ENCODE measurements at regions not wholly inside any gene's neighbourhood (a gene's known extent, or its start where the extent isn't known, plus 50 kb on each side); places are given as distances from the start of the nearest gene placed in this dataset.

GRCh38 chr13:82698941-82699340 lies 1183.3 kb downstream of the SLITRK1 start:
- Histone ChIP-seq H3K4me2 (no peak overlapping the region), H3K4me3 (no peak overlapping the region), H3K9me3 (no peaks in the 10 kb centered on the region), H3K4me1 (no peaks in the 10 kb centered on the region), H3K27ac (no peak overlapping the region)
- ChIA-PET CTCF (no interaction called here), POLR2A (no interaction called here)
- no peak for DNase-seq (ENCODE audit: low read depth in 1 of 2, low spot score in 1 of 2)
- no peak for TF ChIP-seq ZSCAN20 (CRISPR knock-in tag; IDR thresholded peaks at IDR 0.05)
- TF ChIP-seq TFCP2L1 (CRISPR knock-in tag; IDR thresholded peaks at IDR 0.05): no peak
- TF ChIP-seq, protein P1, sequence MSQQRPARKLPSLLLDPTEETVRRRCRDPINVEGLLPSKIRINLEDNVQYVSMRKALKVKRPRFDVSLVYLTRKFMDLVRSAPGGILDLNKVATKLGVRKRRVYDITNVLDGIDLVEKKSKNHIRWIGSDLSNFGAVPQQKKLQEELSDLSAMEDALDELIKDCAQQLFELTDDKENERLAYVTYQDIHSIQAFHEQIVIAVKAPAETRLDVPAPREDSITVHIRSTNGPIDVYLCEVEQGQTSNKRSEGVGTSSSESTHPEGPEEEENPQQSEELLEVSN (IDR thresholded peaks at IDR 0.05; ENCODE audit: borderline replicate concordance, low read depth): no peak
- TF ChIP-seq JUN (IDR thresholded peaks at IDR 0.05): no peak
- TF ChIP-seq, protein P2, sequence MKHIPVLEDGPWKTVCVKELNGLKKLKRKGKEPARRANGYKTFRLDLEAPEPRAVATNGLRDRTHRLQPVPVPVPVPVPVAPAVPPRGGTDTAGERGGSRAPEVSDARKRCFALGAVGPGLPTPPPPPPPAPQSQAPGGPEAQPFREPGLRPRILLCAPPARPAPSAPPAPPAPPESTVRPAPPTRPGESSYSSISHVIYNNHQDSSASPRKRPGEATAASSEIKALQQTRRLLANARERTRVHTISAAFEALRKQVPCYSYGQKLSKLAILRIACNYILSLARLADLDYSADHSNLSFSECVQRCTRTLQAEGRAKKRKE (CRISPR knock-in tag; IDR thresholded peaks at IDR 0.05; ENCODE audit: low read depth): no peak
- TF ChIP-seq, protein P3, sequence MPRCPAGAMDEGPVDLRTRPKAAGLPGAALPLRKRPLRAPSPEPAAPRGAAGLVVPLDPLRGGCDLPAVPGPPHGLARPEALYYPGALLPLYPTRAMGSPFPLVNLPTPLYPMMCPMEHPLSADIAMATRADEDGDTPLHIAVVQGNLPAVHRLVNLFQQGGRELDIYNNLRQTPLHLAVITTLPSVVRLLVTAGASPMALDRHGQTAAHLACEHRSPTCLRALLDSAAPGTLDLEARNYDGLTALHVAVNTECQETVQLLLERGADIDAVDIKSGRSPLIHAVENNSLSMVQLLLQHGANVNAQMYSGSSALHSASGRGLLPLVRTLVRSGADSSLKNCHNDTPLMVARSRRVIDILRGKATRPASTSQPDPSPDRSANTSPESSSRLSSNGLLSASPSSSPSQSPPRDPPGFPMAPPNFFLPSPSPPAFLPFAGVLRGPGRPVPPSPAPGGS (IDR thresholded peaks at IDR 0.05): no peak
- no peak for TF ChIP-seq PBX3 (IDR thresholded peaks at IDR 0.05)
- TF ChIP-seq HMGXB4 (CRISPR knock-in tag; IDR thresholded peaks at IDR 0.05; ENCODE audit: borderline replicate concordance): no peak
- no peak for TF ChIP-seq NPAS2 (CRISPR knock-in tag; IDR thresholded peaks at IDR 0.05; ENCODE audit: borderline replicate concordance)
- no peak for ATAC-seq
- no peak for FAIRE-seq

- ChIA-PET POLR2A (no interaction called here), CTCF (no interaction called here)
- no peak for ATAC-seq
- no peaks in the 10 kb centered on the region for H3K4me1 ChIP-seq
- no peaks in the 10 kb centered on the region for H3K9me3 ChIP-seq
- no peak for DNase-seq (ENCODE audit: low read depth in 1 of 2, low spot score in 1 of 2)
- TF ChIP-seq POLR2A (IDR thresholded peaks at IDR 0.05; ENCODE audit: low read length) (no peak), ZFP36 (IDR thresholded peaks at IDR 0.05; ENCODE audit: borderline replicate concordance, partially characterized antibody) (no peak), HOXA7 (CRISPR knock-in tag; IDR thresholded peaks at IDR 0.05) (no peak), NPAS2 (CRISPR knock-in tag; IDR thresholded peaks at IDR 0.05; ENCODE audit: borderline replicate concordance) (no peak), USF2 (IDR thresholded peaks at IDR 0.05) (no peak), POLR2AphosphoS2 (conservative IDR thresholded peaks at IDR 0.05; ENCODE audit: low read length) (no peak), REST (IDR thresholded peaks at IDR 0.05) (no peak), SMC3 (IDR thresholded peaks at IDR 0.05) (no peak), EHMT2 (IDR thresholded peaks at IDR 0.05; ENCODE audit: low read depth) (no peak), CBX8 (IDR thresholded peaks at IDR 0.05) (no peak), JUNB (IDR thresholded peaks at IDR 0.05) (no peak), RNF2 (IDR thresholded peaks at IDR 0.05; ENCODE audit: borderline replicate concordance, low read depth) (no peak), RARB (CRISPR knock-in tag; IDR thresholded peaks at IDR 0.05) (no peak), FOXS1 (CRISPR knock-in tag; IDR thresholded peaks at IDR 0.05) (no peak), KDM1A (IDR thresholded peaks at IDR 0.05; ENCODE audit: low read depth) (no peak), CBX2 (IDR thresholded peaks at IDR 0.05; ENCODE audit: borderline replicate concordance, low read depth) (no peak)
- no peak overlapping the region for H3K27ac ChIP-seq
- no peak for FAIRE-seq
- no peak overlapping the region for H3K4me2 ChIP-seq
- no peak overlapping the region for H3K4me3 ChIP-seq
These were observed 1183.9 kb downstream of the SLITRK1 start for GRCh38 chr13:82698383-82698782.

All from A549 (cell line).